ENCODE measurements at regions not wholly inside any gene's neighbourhood (a gene's known extent, or its start where the extent isn't known, plus 50 kb on each side); places are given as distances from the start of the nearest gene placed in this dataset.

DNA sequence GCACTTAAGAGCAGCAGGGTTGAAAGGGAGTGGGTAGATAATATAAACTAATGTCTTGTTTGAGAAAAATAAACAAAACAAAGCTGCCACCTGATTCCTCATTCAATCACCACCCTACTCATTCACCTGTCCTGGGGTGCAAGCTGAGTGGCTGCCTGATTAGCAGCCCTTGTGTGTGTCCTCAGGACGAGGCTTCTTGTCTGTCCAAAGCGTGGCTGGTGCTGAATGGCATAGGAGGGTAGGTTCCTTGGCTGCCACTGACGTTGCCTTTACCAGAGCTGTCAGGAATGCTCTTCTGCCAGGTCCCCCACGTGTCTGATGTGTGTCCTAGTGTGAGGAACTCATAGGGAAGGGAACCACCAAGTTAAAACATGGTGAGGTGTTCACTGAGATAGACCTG is 146.6 kb upstream of the SLC24A2 start:
- Mint-ChIP-seq H3K4me3 (ENCODE audit: unreplicated experiment) (no peak overlapping the region), H3K36me3 (ENCODE audit: insufficient read depth, unreplicated experiment) (no peaks in the 10 kb centered on the region), H3K27ac (ENCODE audit: low read depth, unreplicated experiment) (no peak overlapping the region), H3K4me1 (ENCODE audit: insufficient read depth, unreplicated experiment) (peaks cover 6% of the 10 kb centered on the region), H3K9me3 (ENCODE audit: unreplicated experiment) (no peaks in the 10 kb centered on the region), H3K27me3 (ENCODE audit: insufficient read depth, unreplicated experiment) (no peaks in the 10 kb centered on the region)
- ChIA-PET POLR2A (interaction anchor here (0.7 kb wide), 2 partner anchors 9 to 20 kb away, joined by 3 to 8 read pairs; no protein-coding TSS in a partner anchor), CTCF (interaction anchor here (1.2 to 2.1 kb wide), 2 partner anchors 11 to 13 kb away, joined by 3 to 8 read pairs; no protein-coding TSS in a partner anchor)
- no peak for DNase-seq (ENCODE audit: unreplicated experiment)
- no TSS peak for BruUV-seq (replicated peaks)
- intact Hi-C loops (cut with micrococcal nuclease) = no loop called here
- TF ChIP-seq, protein P1, sequence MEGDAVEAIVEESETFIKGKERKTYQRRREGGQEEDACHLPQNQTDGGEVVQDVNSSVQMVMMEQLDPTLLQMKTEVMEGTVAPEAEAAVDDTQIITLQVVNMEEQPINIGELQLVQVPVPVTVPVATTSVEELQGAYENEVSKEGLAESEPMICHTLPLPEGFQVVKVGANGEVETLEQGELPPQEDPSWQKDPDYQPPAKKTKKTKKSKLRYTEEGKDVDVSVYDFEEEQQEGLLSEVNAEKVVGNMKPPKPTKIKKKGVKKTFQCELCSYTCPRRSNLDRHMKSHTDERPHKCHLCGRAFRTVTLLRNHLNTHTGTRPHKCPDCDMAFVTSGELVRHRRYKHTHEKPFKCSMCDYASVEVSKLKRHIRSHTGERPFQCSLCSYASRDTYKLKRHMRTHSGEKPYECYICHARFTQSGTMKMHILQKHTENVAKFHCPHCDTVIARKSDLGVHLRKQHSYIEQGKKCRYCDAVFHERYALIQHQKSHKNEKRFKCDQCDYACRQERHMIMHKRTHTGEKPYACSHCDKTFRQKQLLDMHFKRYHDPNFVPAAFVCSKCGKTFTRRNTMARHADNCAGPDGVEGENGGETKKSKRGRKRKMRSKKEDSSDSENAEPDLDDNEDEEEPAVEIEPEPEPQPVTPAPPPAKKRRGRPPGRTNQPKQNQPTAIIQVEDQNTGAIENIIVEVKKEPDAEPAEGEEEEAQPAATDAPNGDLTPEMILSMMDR (IDR thresholded peaks at IDR 0.05; ENCODE audit: unreplicated experiment) = no peak

DNA sequence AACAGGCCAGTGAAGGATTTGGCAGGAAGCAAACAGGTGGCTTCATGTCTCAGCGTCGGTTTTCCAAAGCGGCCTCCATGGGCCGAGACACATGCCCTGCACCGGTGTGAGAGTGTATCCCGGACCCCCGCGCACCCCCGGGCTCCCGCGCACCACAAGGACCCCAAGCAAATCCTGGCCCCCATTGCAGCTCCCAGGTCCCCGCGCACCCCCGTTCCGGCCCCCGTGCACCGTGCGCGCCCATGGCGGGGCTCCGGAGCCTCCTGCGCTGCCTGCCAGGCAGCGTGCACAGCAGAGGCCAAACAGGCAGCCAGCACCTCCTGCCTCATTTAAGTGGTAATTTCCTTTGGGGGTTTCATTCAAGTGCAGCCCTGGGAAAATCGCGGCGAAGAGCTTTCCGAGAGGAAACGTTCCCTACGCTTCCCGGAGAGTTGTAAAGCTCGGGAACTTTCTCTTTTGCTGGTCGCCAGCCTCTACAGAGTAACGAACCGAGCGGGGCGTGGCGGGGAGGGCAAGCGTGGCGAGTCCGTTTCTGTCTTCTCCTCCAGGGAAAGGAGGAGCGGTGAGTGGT is 145.5 kb upstream of the SLC24A2 start:
- Mint-ChIP-seq H3K4me1 (ENCODE audit: insufficient read depth, unreplicated experiment) (peaks cover 6% of the 10 kb centered on the region), H3K4me3 (ENCODE audit: unreplicated experiment) (peak overlapping the region; percentile 21), H3K9me3 (ENCODE audit: unreplicated experiment) (no peaks in the 10 kb centered on the region), H3K27ac (ENCODE audit: low read depth, unreplicated experiment) (no peak overlapping the region), H3K27me3 (ENCODE audit: insufficient read depth, unreplicated experiment) (no peaks in the 10 kb centered on the region), H3K36me3 (ENCODE audit: insufficient read depth, unreplicated experiment) (no peaks in the 10 kb centered on the region)
- intact Hi-C loops (cut with micrococcal nuclease) = no loop called here
- no peak for DNase-seq (ENCODE audit: unreplicated experiment)
- POLR2A ChIA-PET = no interaction called here
- CTCF ChIA-PET = interaction anchor here (1.2 kb wide), 1 partner anchor 9 kb away, joined by 3 read pairs; no protein-coding TSS in a partner anchor
- no TSS peak for BruUV-seq (replicated peaks)
- TF ChIP-seq, protein P1 (IDR thresholded peaks at IDR 0.05; ENCODE audit: unreplicated experiment) = no peak

DNA sequence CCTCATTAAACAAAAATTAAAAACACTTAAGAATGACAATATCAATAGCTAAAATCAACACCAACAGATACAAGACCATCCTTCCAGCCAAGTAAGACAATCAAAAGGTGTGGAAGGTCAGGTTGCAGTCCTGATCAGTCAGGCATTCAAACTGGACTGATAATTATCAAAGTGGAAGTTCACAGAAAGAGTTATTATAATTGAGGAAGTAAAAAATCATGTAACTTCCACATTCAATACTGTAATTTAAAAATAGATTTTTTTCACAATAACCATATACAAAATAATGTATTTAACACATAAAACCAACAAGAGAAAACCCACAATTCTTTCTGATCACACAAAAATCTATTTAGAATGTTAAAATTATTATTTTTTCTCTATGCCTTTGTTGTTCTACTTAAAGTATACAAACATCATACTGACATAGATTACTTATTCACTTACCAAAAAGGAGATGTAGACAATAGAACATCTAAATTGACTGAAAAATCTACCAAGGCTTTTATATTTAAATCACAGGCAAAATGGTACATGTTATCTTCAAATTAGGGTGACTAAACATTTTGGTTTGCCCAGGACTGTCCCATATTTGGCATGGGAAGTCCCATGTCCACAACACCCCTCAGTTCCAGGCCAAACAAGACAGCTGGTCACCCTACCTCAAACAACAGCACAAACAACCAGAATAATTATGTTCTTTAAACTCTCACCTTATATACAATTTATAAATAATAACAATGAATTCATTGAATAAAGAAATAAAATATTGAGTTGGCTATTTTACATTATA is 142.5 kb upstream of the SLC24A2 start:
- intact Hi-C loops (cut with micrococcal nuclease) = no loop called here
- POLR2A ChIA-PET = no interaction called here
- H3K4me1 Mint-ChIP-seq (ENCODE audit: insufficient read depth, unreplicated experiment) = peaks cover 6% of the 10 kb centered on the region
- CTCF ChIA-PET = no interaction called here
- no TSS peak for BruUV-seq (replicated peaks)
- H3K9me3 Mint-ChIP-seq (ENCODE audit: unreplicated experiment) = no peaks in the 10 kb centered on the region
- no peaks in the 10 kb centered on the region for H3K27me3 Mint-ChIP-seq (ENCODE audit: insufficient read depth, unreplicated experiment)
- no peak overlapping the region for H3K4me3 Mint-ChIP-seq (ENCODE audit: unreplicated experiment)
- H3K36me3 Mint-ChIP-seq (ENCODE audit: insufficient read depth, unreplicated experiment) = no peaks in the 10 kb centered on the region
- no peak for DNase-seq (ENCODE audit: unreplicated experiment)
- no peak overlapping the region for H3K27ac Mint-ChIP-seq (ENCODE audit: low read depth, unreplicated experiment)
- TF ChIP-seq, protein P1 (IDR thresholded peaks at IDR 0.05; ENCODE audit: unreplicated experiment) = no peak

DNA sequence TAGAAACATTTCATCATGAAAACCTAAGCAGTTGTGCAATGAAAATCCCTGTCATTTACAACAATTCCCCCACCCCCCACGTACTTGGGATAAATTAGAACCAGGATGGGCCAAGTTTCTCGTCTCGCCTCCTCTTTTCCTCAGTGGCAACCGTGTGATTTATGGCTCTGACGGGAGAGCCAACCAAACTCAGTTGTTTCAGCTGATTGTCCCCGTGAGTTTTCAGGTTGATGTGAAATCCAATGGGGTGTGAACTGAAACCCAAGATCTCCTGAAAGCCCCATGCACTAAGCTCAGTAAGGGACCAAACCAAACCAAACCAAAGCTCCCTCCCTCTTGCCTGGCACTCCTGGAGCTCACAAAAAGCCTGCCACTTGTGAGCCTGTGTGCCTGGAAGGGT is 138.7 kb upstream of the SLC24A2 start:
- H3K36me3 Mint-ChIP-seq (ENCODE audit: insufficient read depth, unreplicated experiment) = no peaks in the 10 kb centered on the region
- H3K27ac Mint-ChIP-seq (ENCODE audit: low read depth, unreplicated experiment) = no peak overlapping the region
- no peak overlapping the region for H3K4me3 Mint-ChIP-seq (ENCODE audit: unreplicated experiment)
- no TSS peak for BruUV-seq (replicated peaks)
- POLR2A ChIA-PET = no interaction called here
- TF ChIP-seq, protein P1 (IDR thresholded peaks at IDR 0.05; ENCODE audit: unreplicated experiment) = no peak
- no peaks in the 10 kb centered on the region for H3K4me1 Mint-ChIP-seq (ENCODE audit: insufficient read depth, unreplicated experiment)
- intact Hi-C loops (cut with micrococcal nuclease) = loop anchor here (2.0 to 5.0 kb wide), 5 partner anchors 429 to 1183 kb away; no protein-coding TSS in a partner anchor
- H3K9me3 Mint-ChIP-seq (ENCODE audit: unreplicated experiment) = no peaks in the 10 kb centered on the region
- no peak for DNase-seq (ENCODE audit: unreplicated experiment)
- peaks cover 14% of the 10 kb centered on the region for H3K27me3 Mint-ChIP-seq (ENCODE audit: insufficient read depth, unreplicated experiment)
- CTCF ChIA-PET = interaction anchor here (0.6 to 2.0 kb wide), 14 partner anchors 8 to 1014 kb away, joined by 3 to 6 read pairs (median 3); partner anchors contain the start of gene MLLT3

Data from MCF 10A (cell line).